ENCODE measurements at regions not wholly inside any gene's neighbourhood (a gene's known extent, or its start where the extent isn't known, plus 50 kb on each side); places are given as distances from the start of the nearest gene placed in this dataset.

DNA sequence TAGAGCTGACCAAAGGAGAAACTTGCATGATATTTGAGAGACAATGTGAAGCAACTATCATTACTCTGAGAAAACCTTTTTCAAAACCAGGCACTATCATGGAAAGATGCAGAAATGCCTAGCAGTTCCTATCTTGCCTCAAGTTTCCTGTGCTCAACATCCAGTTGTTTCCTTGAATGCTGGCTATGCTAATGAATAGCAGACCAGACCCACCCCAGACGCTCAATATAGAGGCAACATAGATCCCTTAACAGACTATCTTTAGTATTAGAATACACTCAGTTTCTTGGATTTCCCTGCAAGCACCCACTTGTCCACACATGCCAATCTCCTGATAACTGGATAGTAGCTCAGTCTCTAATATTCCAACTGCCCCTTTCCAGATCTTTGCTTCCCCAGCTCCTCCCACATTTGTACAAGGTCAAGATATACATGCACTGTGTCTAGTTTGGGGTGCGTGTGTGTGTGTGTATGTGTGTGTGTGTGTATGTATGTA lies 93.3 kb upstream of the PCSK5 start:
- DNase-seq (no peak), ATAC-seq (no peak)
- H3K27ac ChIP-seq: no peak overlapping the region
- WGBS (ENCODE audit: insufficient coverage, low coverage, low lambda C conversion rate, missing lambda C conversion rate): 48% methylated on average over 2 of the region's 2 CpGs
- intact Hi-C loops (cut with DNase I): no loop called here
- H3K27me3 ChIP-seq: no peaks in the 10 kb centered on the region
- no peak for TF ChIP-seq POLR2A (IDR thresholded peaks at IDR 0.05)
- no peak for TF ChIP-seq CTCF (IDR thresholded peaks at IDR 0.05)
- no peaks in the 10 kb centered on the region for H3K36me3 ChIP-seq
- H3K4me3 ChIP-seq: no peak overlapping the region
- H3K4me1 ChIP-seq: no peaks in the 10 kb centered on the region
- no peaks in the 10 kb centered on the region for H3K9me3 ChIP-seq

DNA sequence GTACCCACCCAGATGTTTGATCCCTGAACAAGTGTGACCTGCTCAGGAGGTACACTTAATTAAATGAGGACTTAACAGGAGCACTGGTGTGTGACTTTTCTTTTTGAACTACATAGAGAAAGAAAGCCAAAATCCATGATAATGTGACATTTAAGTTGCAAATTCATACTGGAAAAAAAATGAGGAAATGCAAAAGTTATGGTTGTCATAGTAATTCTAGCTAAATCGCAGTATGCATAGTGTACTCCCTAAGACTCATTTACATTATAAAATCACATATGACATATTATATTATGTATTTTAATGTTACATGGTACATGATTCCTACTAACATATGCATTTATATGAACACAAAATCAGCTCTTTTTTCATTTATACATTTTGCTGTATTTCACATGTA lies 92.0 kb upstream of the PCSK5 start:
- no peak overlapping the region for H3K4me3 ChIP-seq
- no peak for ATAC-seq
- intact Hi-C loops (cut with DNase I): no loop called here
- H3K4me1 ChIP-seq: no peaks in the 10 kb centered on the region
- H3K36me3 ChIP-seq: no peaks in the 10 kb centered on the region
- no peak overlapping the region for H3K27ac ChIP-seq
- DNase-seq: no peak
- WGBS (ENCODE audit: insufficient coverage, low coverage, low lambda C conversion rate, missing lambda C conversion rate): 62% methylated on average over 1 of the region's 1 CpG
- no peaks in the 10 kb centered on the region for H3K27me3 ChIP-seq
- no peaks in the 10 kb centered on the region for H3K9me3 ChIP-seq
- TF ChIP-seq POLR2A (IDR thresholded peaks at IDR 0.05): no peak
- no peak for TF ChIP-seq CTCF (IDR thresholded peaks at IDR 0.05)

DNA sequence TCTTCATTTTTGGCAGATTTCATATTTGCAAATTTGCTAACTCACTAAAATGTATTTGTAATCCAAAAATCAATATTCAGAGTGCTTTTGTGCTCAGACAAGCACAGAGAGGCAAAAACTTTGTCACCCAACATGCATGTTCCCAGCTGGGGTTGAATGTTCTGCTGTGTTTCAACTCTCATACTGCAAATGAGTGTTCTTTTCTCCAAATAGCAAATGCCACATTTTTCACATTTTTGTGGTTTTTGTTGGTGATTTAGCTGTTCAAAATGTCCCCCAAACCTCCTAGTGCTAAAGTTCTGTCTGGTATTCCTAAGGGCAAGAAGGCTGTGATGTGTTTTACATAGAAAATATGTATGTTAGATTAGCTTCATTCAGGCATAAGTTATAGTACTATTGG lies 87.3 kb upstream of the PCSK5 start:
- TF ChIP-seq POLR2A (IDR thresholded peaks at IDR 0.05): no peak
- no peak for TF ChIP-seq CTCF (IDR thresholded peaks at IDR 0.05)
- ATAC-seq (peak in 1 of 4 donors; percentile 56), DNase-seq (no peak)
- Histone ChIP-seq H3K36me3 (no peaks in the 10 kb centered on the region), H3K4me1 (no peaks in the 10 kb centered on the region), H3K27me3 (no peaks in the 10 kb centered on the region), H3K27ac (no peak overlapping the region), H3K4me3 (no peak overlapping the region), H3K9me3 (no peaks in the 10 kb centered on the region)
- intact Hi-C loops (cut with DNase I): no loop called here

- TF ChIP-seq POLR2A (IDR thresholded peaks at IDR 0.05): no peak
- Histone ChIP-seq H3K36me3 (no peaks in the 10 kb centered on the region), H3K4me3 (no peak overlapping the region), H3K4me1 (peaks cover 0 to 7% (median 0%) of the 10 kb centered on the region in 4 donors), H3K27me3 (no peaks in the 10 kb centered on the region), H3K9me3 (peaks cover 0 to 3% (median 0%) of the 10 kb centered on the region in 4 donors), H3K27ac (no peak overlapping the region)
- ATAC-seq: peak in 2 of 4 donors; percentile 63 to 92
- whole genome bisulfite sequencing (ENCODE audit: insufficient coverage, low coverage, low lambda C conversion rate, missing lambda C conversion rate): 14% methylated on average over 2 of the region's 2 CpGs
- intact Hi-C loops (cut with DNase I): no loop called here
- no peak for DNase-seq
These were observed 80.4 kb upstream of the PCSK5 start for GRCh38 chr9:75810063-75810462.

- Histone ChIP-seq H3K36me3 (no peaks in the 10 kb centered on the region), H3K4me1 (peaks cover 0 to 7% (median 0%) of the 10 kb centered on the region in 4 donors), H3K9me3 (peaks cover 0 to 3% (median 0%) of the 10 kb centered on the region in 4 donors), H3K27ac (no peak overlapping the region), H3K27me3 (no peaks in the 10 kb centered on the region), H3K4me3 (no peak overlapping the region)
- no peak for DNase-seq
- ATAC-seq: no peak
- no peak for TF ChIP-seq POLR2A (IDR thresholded peaks at IDR 0.05)
- no peak for TF ChIP-seq CTCF (IDR thresholded peaks at IDR 0.05)
- intact Hi-C loops (cut with DNase I): no loop called here
These were observed 78.8 kb upstream of the PCSK5 start for GRCh38 chr9:75811692-75812091.
